Neural cell (in vitro differentiated cells): ENCODE measurements at regions not wholly inside any gene's neighbourhood (a gene's known extent, or its start where the extent isn't known, plus 50 kb on each side); places are given as distances from the start of the nearest gene placed in this dataset.

Experiments
- H2AFZ ChIP-seq: fragments of 200-600, 300-800 bp; sonication (generic), shearing (Covaris generic); 2 replicates; pipeline ENCODE4 v1.6.0; 2014; ENCODE audit warnings: low read depth, mild to moderate bottlenecking, antibody characterized with exemption, low read length, moderate library complexity
- H3F3A ChIP-seq: fragments of 200-600 bp; shearing (Covaris generic); 2 replicates; pipeline ENCODE4 v1.6.1; 2016; ENCODE audit warnings: mild to moderate bottlenecking, moderate library complexity, mixed read lengths, antibody characterized with exemption, low read length; ENCODE audit not compliant: insufficient read depth, poor library complexity, severe bottlenecking
- H3K27ac ChIP-seq: fragments of 200-600, 300-800 bp; sonication (generic), shearing (Covaris generic); 2 replicates; pipeline ENCODE4 v1.5.1; 2014; ENCODE audit warnings: mild to moderate bottlenecking, low read length, moderate library complexity
- H3K27me3 ChIP-seq: fragments of 300-800, 200-600 bp; sonication (generic), shearing (Covaris generic); 2 replicates; pipeline ENCODE4 v1.6.0; 2014; ENCODE audit warnings: mild to moderate bottlenecking, low read depth, low read length, moderate library complexity; ENCODE audit not compliant: insufficient read depth
- H3K36me3 ChIP-seq: fragments of 300-800, 200-600 bp; sonication (generic), shearing (Covaris generic); 2 replicates; pipeline ENCODE4 v1.5.1; 2014; ENCODE audit warnings: mild to moderate bottlenecking, antibody characterized with exemption, low read length, moderate library complexity; ENCODE audit not compliant: insufficient read depth
- H3K4me2 ChIP-seq: fragments of 300-800, 200-600 bp; sonication (generic), shearing (Covaris generic); 2 replicates; pipeline ENCODE4 v1.6.0; 2014; ENCODE audit warnings: mild to moderate bottlenecking, low read length
- H3K4me3 ChIP-seq: fragments of 300-800, 200-600 bp; sonication (generic), shearing (Covaris generic); 2 replicates; pipeline ENCODE4 v1.5.1; 2014; ENCODE audit warnings: mild to moderate bottlenecking, low read length, moderate library complexity
- H3K79me2 ChIP-seq: fragments of 200-600 bp; shearing (Covaris generic); replicated peaks from 2 replicates; pipeline ENCODE4 v1.6.0; 2014; ENCODE audit warnings: mild to moderate bottlenecking, low read length, moderate library complexity; ENCODE audit not compliant: insufficient read depth
- H3K9ac ChIP-seq: fragments of 300-800, 200-600 bp; sonication (generic), shearing (Covaris generic); 2 replicates; pipeline ENCODE4 v1.6.1; 2016; ENCODE audit warnings: mild to moderate bottlenecking, low read length, mixed read lengths
- H3K9me2 ChIP-seq: fragments of 200-600 bp; shearing (Covaris generic); 2 replicates; pipeline ENCODE4 v1.6.1; 2016; ENCODE audit warnings: mild to moderate bottlenecking, low read length, mixed read lengths; ENCODE audit not compliant: insufficient read depth
- H3K9me3 ChIP-seq: fragments of 200-600, 300-800 bp; sonication (generic), shearing (Covaris generic); 2 replicates; pipeline ENCODE4 v1.6.1; 2016; ENCODE audit warnings: mild to moderate bottlenecking, mixed run types, low read length, moderate library complexity, mixed read lengths
- H4K20me1 ChIP-seq: fragments of 200-600 bp; shearing (Covaris generic); 2 replicates; pipeline ENCODE4 v1.6.1; 2016; ENCODE audit warnings: mild to moderate bottlenecking, mixed run types; ENCODE audit not compliant: insufficient read depth
- EP300 ChIP-seq: fragments of 450-650 bp; conservative IDR thresholded peaks from 2 replicates; pipeline ENCODE4 v1.6.1; 2014; ENCODE audit warnings: antibody characterized with exemption, mild to moderate bottlenecking, moderate library complexity; ENCODE audit not compliant: poor library complexity, severe bottlenecking
- EZH2 ChIP-seq: fragments of 200-600, 300-800 bp; shearing (Covaris generic), sonication (generic); IDR thresholded peaks from 2 replicates; pipeline ENCODE4 v1.6.1; 2014; ENCODE audit warnings: antibody characterized with exemption, low read length, borderline replicate concordance, mild to moderate bottlenecking; ENCODE audit not compliant: insufficient read depth, poor library complexity, severe bottlenecking
- MXI1 ChIP-seq: fragments of 450-650 bp; conservative IDR thresholded peaks from 2 replicates; pipeline ENCODE4 v1.6.1; 2014; ENCODE audit warnings: antibody characterized with exemption, mild to moderate bottlenecking; ENCODE audit not compliant: poor library complexity, severe bottlenecking
- POLR2AphosphoS5 ChIP-seq: IDR thresholded peaks from 2 replicates; pipeline ENCODE4 v1.6.1; 2012
- RAD21 ChIP-seq: fragments of 450-650 bp; conservative IDR thresholded peaks from 2 replicates; pipeline ENCODE4 v1.6.1; 2014; ENCODE audit warnings: antibody characterized with exemption, mild to moderate bottlenecking, moderate library complexity
- SMC3 ChIP-seq: fragments of 450-650 bp; conservative IDR thresholded peaks from 2 replicates; pipeline ENCODE4 v1.6.1; 2014; ENCODE audit warnings: antibody characterized with exemption, mild to moderate bottlenecking, moderate library complexity; ENCODE audit not compliant: poor library complexity
- TAF1 ChIP-seq: IDR thresholded peaks from 2 replicates; pipeline ENCODE4 v1.6.1; 2012; ENCODE audit warnings: low read depth
- TF ChIP-seq, protein P1 (sequence below): IDR thresholded peaks from 2 replicates; pipeline ENCODE4 v1.6.1; 2012; ENCODE audit warnings: borderline replicate concordance
- TF ChIP-seq, protein P2 (sequence below): fragments of 450-650 bp; IDR thresholded peaks from 2 replicates; pipeline ENCODE4 v1.5.1; 2014; ENCODE audit warnings: antibody characterized with exemption, mild to moderate bottlenecking, moderate library complexity; ENCODE audit not compliant: poor library complexity, severe bottlenecking

DNA sequence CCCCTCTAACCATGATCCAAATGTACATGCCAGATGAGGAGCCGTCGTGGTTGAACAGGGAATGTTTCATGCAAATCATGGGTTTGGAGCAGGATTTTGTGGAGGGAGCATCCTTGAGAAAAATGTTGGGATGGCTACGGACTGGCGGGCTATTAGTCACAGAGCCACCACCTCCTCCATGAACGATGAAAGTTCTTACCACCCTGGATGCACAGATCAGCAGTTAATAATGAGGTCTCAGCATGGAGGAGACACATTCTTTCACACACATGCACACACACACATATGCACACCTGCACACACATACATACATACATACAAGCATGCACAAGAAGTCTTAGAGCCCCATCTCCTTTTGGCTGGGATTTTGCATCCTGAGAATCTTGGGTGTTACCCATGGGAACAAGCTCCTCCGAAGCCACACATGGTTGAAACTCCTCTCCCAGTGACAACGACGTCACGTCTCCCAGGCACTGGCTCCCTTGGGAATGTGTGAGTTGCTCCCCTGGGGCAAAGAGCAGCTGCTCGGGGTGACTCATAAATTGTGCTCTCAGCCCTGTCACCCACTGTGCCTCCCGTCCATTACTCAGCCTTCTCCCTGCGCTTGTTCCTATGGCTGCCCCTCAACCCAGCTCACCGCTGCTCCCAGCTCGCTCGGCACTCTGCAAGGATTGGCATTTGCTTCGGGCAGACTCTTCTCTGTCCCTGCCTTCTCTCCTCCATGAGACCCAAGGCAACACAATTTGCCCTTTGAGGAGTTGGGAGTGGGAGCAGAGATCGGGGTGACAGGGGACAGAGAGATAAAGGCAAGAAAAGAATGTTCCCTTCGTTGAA is 344.6 kb downstream of the SOX9 start:
- no peak overlapping the region for H3K9ac ChIP-seq
- H3K27ac ChIP-seq = no peak overlapping the region

DNA sequence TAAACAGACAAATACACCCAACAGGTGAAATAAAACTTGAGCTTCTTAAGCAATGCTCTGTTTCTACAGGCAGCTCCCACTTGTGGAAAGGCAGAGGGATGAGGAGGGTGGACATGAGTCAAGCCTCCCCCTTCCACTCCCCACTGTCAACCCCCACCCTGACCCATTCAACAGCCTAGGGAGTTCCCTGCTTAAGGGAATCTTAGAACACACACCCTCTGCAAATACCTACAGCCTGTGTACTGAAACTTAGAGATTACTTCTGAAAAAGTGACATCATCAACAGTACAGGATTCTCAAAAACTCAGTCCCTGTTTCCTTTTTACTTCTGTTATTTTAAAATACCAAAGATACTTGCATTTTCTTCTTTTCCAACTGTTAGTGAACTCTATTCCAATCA is 345.4 kb downstream of the SOX9 start:
- H3K27ac ChIP-seq = no peak overlapping the region
- peaks cover 4% of the 10 kb centered on the region for H3K9me3 ChIP-seq
- no peaks in the 10 kb centered on the region for H3K9me2 ChIP-seq
- no peak overlapping the region for H3K4me3 ChIP-seq
- no peaks in the 10 kb centered on the region for H3K36me3 ChIP-seq
- no peaks in the 10 kb centered on the region for H3F3A ChIP-seq
- H4K20me1 ChIP-seq = no peaks in the 10 kb centered on the region
- H3K27me3 ChIP-seq = no peaks in the 10 kb centered on the region
- H3K9ac ChIP-seq = no peak overlapping the region
- H3K4me2 ChIP-seq = no peak overlapping the region
- no peaks in the 10 kb centered on the region for H3K79me2 ChIP-seq
- TF ChIP-seq TAF1 (no peak), RAD21 (no peak)
- no peak overlapping the region for H2AFZ ChIP-seq

More for the DNA sequence above, 344.6 kb downstream of the SOX9 start:
- Histone ChIP-seq H3F3A (no peaks in the 10 kb centered on the region), H3K9me3 (peaks cover 4% of the 10 kb centered on the region), H3K79me2 (no peaks in the 10 kb centered on the region), H3K27me3 (no peaks in the 10 kb centered on the region), H3K36me3 (no peaks in the 10 kb centered on the region), H3K9me2 (no peaks in the 10 kb centered on the region), H2AFZ (no peak overlapping the region), H3K4me3 (no peak overlapping the region), H3K4me2 (no peak overlapping the region), H4K20me1 (no peaks in the 10 kb centered on the region)
- TF ChIP-seq, protein P1, sequence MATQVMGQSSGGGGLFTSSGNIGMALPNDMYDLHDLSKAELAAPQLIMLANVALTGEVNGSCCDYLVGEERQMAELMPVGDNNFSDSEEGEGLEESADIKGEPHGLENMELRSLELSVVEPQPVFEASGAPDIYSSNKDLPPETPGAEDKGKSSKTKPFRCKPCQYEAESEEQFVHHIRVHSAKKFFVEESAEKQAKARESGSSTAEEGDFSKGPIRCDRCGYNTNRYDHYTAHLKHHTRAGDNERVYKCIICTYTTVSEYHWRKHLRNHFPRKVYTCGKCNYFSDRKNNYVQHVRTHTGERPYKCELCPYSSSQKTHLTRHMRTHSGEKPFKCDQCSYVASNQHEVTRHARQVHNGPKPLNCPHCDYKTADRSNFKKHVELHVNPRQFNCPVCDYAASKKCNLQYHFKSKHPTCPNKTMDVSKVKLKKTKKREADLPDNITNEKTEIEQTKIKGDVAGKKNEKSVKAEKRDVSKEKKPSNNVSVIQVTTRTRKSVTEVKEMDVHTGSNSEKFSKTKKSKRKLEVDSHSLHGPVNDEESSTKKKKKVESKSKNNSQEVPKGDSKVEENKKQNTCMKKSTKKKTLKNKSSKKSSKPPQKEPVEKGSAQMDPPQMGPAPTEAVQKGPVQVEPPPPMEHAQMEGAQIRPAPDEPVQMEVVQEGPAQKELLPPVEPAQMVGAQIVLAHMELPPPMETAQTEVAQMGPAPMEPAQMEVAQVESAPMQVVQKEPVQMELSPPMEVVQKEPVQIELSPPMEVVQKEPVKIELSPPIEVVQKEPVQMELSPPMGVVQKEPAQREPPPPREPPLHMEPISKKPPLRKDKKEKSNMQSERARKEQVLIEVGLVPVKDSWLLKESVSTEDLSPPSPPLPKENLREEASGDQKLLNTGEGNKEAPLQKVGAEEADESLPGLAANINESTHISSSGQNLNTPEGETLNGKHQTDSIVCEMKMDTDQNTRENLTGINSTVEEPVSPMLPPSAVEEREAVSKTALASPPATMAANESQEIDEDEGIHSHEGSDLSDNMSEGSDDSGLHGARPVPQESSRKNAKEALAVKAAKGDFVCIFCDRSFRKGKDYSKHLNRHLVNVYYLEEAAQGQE = no peak
- no peak for TF ChIP-seq RAD21
- TF ChIP-seq EP300 = no peak
- no peak for TF ChIP-seq TAF1
- TF ChIP-seq EZH2 = no peak
- TF ChIP-seq POLR2AphosphoS5 = no peak

DNA sequence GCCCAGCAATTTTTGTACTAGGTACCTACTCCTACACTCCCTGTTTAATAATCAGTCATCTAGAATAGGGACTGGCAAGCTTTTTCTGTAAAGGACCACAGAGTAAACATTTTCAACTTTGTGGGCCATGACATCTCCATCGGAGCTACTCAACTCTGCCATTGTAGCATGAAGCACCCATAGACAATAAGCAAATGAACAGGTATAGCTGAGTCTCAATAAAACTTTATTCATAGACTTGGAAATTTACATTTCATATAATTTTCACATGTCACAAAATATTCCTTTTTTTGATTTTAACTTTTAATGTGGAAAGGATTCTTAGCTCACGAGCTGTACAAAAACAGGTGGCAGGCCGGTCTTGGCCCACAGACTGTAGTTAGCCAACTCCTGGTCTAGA is 345.8 kb downstream of the SOX9 start:
- H3K36me3 ChIP-seq = no peaks in the 10 kb centered on the region
- no peak overlapping the region for H3K9ac ChIP-seq
- H3K9me2 ChIP-seq = no peaks in the 10 kb centered on the region
- no peaks in the 10 kb centered on the region for H3K79me2 ChIP-seq
- H2AFZ ChIP-seq = no peak overlapping the region
- no peak overlapping the region for H3K4me3 ChIP-seq
- H4K20me1 ChIP-seq = no peaks in the 10 kb centered on the region
- no peaks in the 10 kb centered on the region for H3F3A ChIP-seq
- TF ChIP-seq SMC3 = no peak
- TF ChIP-seq, protein P2, sequence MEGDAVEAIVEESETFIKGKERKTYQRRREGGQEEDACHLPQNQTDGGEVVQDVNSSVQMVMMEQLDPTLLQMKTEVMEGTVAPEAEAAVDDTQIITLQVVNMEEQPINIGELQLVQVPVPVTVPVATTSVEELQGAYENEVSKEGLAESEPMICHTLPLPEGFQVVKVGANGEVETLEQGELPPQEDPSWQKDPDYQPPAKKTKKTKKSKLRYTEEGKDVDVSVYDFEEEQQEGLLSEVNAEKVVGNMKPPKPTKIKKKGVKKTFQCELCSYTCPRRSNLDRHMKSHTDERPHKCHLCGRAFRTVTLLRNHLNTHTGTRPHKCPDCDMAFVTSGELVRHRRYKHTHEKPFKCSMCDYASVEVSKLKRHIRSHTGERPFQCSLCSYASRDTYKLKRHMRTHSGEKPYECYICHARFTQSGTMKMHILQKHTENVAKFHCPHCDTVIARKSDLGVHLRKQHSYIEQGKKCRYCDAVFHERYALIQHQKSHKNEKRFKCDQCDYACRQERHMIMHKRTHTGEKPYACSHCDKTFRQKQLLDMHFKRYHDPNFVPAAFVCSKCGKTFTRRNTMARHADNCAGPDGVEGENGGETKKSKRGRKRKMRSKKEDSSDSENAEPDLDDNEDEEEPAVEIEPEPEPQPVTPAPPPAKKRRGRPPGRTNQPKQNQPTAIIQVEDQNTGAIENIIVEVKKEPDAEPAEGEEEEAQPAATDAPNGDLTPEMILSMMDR = no peak
- TF ChIP-seq EP300 = no peak
- no peak for TF ChIP-seq MXI1
- no peak for TF ChIP-seq POLR2AphosphoS5
- TF ChIP-seq, protein P1 = no peak
- no peak for TF ChIP-seq RAD21
- TF ChIP-seq TAF1 = no peak
- no peak for TF ChIP-seq EZH2
- no peak overlapping the region for H3K4me2 ChIP-seq
- H3K9me3 ChIP-seq = peaks cover 4% of the 10 kb centered on the region
- no peaks in the 10 kb centered on the region for H3K27me3 ChIP-seq
- H3K27ac ChIP-seq = no peak overlapping the region
